ENCODE measurements at regions not wholly inside any gene's neighbourhood (a gene's known extent, or its start where the extent isn't known, plus 50 kb on each side); places are given as distances from the start of the nearest gene placed in this dataset.

DNA sequence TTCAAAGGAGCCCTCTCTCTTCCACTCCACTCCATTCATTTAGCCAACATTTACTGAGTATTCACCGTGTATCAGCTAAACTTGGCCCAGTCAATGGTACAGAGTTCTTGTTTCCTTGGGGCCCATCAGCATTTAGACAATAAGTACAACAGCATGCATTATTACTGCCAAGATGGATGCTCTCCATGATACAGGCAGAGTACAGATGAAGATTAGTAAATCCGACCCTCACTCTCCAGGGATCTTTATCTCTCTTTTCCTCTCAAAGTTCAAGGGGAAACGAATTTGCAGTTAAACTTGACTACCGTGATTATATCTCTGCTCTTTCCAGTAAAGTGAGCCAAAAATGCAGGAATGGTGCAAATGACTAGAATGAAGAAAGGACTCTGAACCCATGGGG is 184.6 kb upstream of the DUSP10 start:
- H3K27ac ChIP-seq, result no peak overlapping the region
- TF ChIP-seq, protein P1, sequence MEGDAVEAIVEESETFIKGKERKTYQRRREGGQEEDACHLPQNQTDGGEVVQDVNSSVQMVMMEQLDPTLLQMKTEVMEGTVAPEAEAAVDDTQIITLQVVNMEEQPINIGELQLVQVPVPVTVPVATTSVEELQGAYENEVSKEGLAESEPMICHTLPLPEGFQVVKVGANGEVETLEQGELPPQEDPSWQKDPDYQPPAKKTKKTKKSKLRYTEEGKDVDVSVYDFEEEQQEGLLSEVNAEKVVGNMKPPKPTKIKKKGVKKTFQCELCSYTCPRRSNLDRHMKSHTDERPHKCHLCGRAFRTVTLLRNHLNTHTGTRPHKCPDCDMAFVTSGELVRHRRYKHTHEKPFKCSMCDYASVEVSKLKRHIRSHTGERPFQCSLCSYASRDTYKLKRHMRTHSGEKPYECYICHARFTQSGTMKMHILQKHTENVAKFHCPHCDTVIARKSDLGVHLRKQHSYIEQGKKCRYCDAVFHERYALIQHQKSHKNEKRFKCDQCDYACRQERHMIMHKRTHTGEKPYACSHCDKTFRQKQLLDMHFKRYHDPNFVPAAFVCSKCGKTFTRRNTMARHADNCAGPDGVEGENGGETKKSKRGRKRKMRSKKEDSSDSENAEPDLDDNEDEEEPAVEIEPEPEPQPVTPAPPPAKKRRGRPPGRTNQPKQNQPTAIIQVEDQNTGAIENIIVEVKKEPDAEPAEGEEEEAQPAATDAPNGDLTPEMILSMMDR (IDR thresholded peaks at IDR 0.05), result no peak
- no peak overlapping the region for H3K4me3 ChIP-seq
- no peak for DNase-seq (ENCODE audit: low spot score)

DNA sequence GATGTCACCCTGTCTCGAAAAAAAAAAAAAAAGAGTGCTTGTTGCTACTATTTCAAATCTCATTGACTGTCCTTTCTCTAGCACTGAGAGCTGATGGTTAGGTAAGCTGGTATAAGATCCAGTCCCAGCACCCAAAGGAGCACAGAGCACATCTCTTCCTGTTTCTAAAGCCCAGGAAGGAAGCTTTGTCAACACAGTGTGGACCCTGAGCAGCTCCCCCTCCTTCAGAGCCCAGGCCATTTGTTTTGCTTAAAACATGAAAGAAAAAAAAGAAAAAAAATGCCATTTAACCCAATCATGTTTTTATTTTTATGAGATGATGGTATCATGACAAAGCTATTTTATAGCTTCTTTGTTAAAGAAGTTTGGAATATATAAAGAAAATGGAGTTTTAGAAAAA is 184.1 kb upstream of the DUSP10 start:
- TF ChIP-seq, protein P1 (IDR thresholded peaks at IDR 0.05), result no peak
- H3K27ac ChIP-seq, result no peak overlapping the region
- H3K4me3 ChIP-seq, result no peak overlapping the region
- DNase-seq (ENCODE audit: low spot score), result no peak

DNA sequence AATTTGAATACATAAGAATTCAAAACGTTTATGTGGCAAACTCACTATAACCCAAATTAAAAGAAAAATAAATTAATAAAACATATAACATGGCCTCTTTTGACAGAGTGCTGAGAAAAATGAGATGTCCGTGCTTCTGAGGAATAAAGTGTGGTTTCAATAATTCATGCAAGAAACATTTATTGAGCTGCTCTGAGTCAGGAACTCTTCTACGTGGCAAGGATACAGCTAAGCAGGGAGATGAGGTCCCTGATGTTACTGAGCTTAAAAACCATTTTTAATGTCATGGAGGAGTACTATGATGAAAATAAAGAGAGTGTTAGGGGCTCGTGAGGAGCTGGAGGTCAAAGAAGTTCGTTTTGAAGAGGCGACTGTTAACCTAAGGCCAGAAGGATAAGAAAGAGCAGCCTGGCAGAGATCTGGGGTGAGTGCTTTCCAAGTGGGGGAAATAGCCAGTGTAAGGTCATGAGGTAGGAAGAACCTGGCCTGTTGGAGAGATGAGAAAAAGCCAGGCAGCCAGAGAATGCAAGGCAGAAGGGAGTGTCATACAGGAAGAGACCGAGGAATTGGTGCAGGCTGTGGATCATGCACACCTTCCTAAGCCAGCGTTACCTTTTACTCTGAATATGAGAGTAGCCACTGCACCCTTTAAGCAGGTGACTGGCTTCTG is 182.2 kb upstream of the DUSP10 start:
- DNase-seq (ENCODE audit: low spot score), result no peak
- Histone ChIP-seq H3K27ac (no peak overlapping the region), H3K4me3 (no peak overlapping the region)
- TF ChIP-seq, protein P1 (IDR thresholded peaks at IDR 0.05), result no peak

DNA sequence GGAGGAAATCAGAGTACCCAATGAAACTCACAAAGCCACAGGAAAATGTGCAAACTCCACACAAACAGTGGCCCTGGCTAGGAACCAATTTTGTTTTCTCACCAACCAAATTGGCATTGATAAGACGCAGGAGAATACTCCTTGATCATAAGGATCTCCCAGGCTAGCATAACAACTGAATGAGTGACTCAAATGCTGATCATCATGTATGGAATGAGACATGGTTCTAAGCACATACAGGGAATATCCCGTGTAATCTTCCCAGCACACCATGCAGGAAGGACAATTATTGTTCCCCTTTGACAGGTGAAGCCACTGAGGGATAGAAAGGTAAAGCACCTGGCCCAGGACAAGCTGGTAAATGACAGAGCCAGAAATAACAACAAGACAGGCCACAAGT is 180.0 kb upstream of the DUSP10 start:
- Histone ChIP-seq H3K27ac (no peak overlapping the region), H3K4me3 (no peak overlapping the region)
- DNase-seq (ENCODE audit: low spot score), result no peak
- TF ChIP-seq, protein P1 (IDR thresholded peaks at IDR 0.05), result no peak

DNA sequence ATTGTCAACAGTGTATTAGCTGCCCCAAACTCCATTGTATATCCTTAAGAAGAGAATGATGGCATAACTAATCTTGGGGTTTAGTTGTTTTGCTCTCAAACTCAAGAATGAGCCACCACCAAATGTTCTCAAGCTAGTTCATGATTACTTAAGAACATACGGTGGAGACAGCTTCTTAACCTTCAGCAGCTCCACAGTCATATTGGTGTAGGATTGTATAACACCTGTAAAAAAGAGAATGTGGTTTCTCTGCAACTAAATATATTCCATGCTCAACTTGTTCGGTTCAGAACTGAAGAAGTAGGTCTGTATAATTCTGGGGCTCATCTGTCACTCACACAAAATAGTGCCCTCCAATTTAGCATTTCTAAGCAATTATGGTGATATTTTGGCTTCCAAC is 177.9 kb upstream of the DUSP10 start:
- no peak for DNase-seq (ENCODE audit: low spot score)
- TF ChIP-seq, protein P1 (IDR thresholded peaks at IDR 0.05), result no peak
- H3K4me3 ChIP-seq, result no peak overlapping the region
- H3K27ac ChIP-seq, result no peak overlapping the region

DNA sequence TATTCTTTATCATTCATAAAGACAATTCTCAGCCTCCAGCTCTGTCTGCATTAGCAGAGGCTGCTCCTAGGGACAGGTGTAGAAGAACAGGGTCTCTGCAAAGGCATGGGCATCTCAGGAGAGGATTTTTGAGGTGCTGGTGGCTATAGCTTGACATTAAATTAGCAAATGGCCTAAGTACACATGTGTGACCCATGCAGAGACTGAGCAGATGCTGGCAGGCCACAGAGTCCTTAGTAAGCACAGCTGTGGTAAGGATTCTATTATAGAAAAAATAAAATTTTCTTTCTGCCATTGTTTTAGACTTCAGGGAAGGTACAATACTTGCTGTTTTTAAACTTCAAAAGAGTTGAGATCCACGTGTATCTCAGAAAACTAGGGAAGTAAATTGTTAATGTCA is 177.5 kb upstream of the DUSP10 start:
- no peak for DNase-seq (ENCODE audit: low spot score)
- Histone ChIP-seq H3K4me3 (no peak overlapping the region), H3K27ac (no peak overlapping the region)
- TF ChIP-seq, protein P1 (IDR thresholded peaks at IDR 0.05), result no peak

DNA sequence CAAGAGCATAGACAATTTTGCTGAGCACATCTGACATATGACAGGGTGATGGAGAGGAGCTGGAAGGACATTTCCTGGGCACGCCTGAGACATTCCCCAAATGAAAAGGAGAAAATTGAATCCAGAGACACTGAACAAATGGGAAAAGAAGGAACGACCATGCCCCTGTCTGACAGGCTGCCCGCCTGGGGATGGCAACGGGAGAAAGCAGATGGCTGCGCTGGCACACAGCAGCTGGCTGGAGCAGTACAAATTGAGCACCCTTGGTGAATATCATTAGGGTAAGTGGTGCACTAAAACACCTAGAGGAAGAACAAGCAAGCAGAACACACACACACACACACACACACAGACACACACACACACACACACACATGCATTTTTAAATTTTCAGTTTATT is 174.3 kb upstream of the DUSP10 start:
- Histone ChIP-seq H3K4me3 (no peak overlapping the region), H3K27ac (no peak overlapping the region)
- DNase-seq (ENCODE audit: low spot score), result no peak
- TF ChIP-seq, protein P1 (IDR thresholded peaks at IDR 0.05), result no peak

Measured in coronary artery (tissue), 2 donors.